H9 (cell line): ENCODE measurements at regions not wholly inside any gene's neighbourhood (a gene's known extent, or its start where the extent isn't known, plus 50 kb on each side); places are given as distances from the start of the nearest gene placed in this dataset.

Experiments
- DNase-seq: peaks from one replicate; pipeline ENCODE4 v3.0.0-alpha.2; 2017
- H2AFZ ChIP-seq: one replicate; pipeline ENCODE4 v1.6.1; 2013; ENCODE audit warnings: mild to moderate bottlenecking, low read length, control low read depth, moderate library complexity
- H2AK5ac ChIP-seq: 2 replicates; pipeline ENCODE4 v1.6.1; 2013; ENCODE audit warnings: low read length, control low read depth, mixed read lengths; ENCODE audit not compliant: insufficient read length
- H2BK120ac ChIP-seq: one replicate; pipeline ENCODE4 v1.6.1; 2013; ENCODE audit warnings: low read depth, mild to moderate bottlenecking, low read length, control low read depth, inconsistent platforms; ENCODE audit not compliant: poor library complexity, severe bottlenecking
- H2BK12ac ChIP-seq: 2 replicates; pipeline ENCODE4 v1.6.1; 2013; ENCODE audit warnings: low read length, control low read depth, mixed read lengths, low read depth; ENCODE audit not compliant: insufficient read length
- H2BK15ac ChIP-seq: 2 replicates; pipeline ENCODE4 v1.6.1; 2013; ENCODE audit warnings: low read depth, low read length, control low read depth
- H2BK20ac ChIP-seq: one replicate; pipeline ENCODE4 v1.6.1; 2013; ENCODE audit warnings: low read depth, mild to moderate bottlenecking, low read length, control low read depth, inconsistent platforms; ENCODE audit not compliant: poor library complexity, severe bottlenecking
- H2BK5ac ChIP-seq: 2 replicates; pipeline ENCODE4 v1.6.1; 2013; ENCODE audit warnings: low read length, control low read depth, mixed read lengths; ENCODE audit not compliant: insufficient read length
- H3K14ac ChIP-seq: 2 replicates; pipeline ENCODE4 v1.6.1; 2013; ENCODE audit warnings: low read length, control low read depth; ENCODE audit not compliant: insufficient read depth
- H3K18ac ChIP-seq: 2 replicates; pipeline ENCODE4 v1.6.1; 2013; ENCODE audit warnings: low read depth, mild to moderate bottlenecking, mixed read lengths, low read length, control low read depth; ENCODE audit not compliant: insufficient read length
- H3K23ac ChIP-seq: 2 replicates; pipeline ENCODE4 v1.6.1; 2013; ENCODE audit warnings: low read length, control low read depth, mixed read lengths, low read depth; ENCODE audit not compliant: insufficient read length
- H3K23me2 ChIP-seq: 2 replicates; pipeline ENCODE4 v1.6.1; 2013; ENCODE audit warnings: low read depth, mild to moderate bottlenecking, mixed read lengths, low read length, control low read depth; ENCODE audit not compliant: insufficient read length, poor library complexity, severe bottlenecking
- H3K27ac ChIP-seq: 2 replicates; pipeline ENCODE4 v1.5.1; 2013; ENCODE audit warnings: low read length, control low read depth, mixed read lengths, low read depth; ENCODE audit not compliant: insufficient read length
- H3K27me3 ChIP-seq: 2 replicates; pipeline ENCODE4 v1.6.1; 2013; ENCODE audit warnings: low read length, control low read depth, inconsistent platforms; ENCODE audit not compliant: insufficient read depth
- H3K4ac ChIP-seq: 2 replicates; pipeline ENCODE4 v1.6.1; 2013; ENCODE audit warnings: low read depth, mild to moderate bottlenecking, control low read depth, inconsistent platforms, low read length, moderate library complexity
- H3K4me1 ChIP-seq: 2 replicates; pipeline ENCODE4 v1.6.1; 2013; ENCODE audit warnings: low read length, control low read depth, inconsistent platforms; ENCODE audit not compliant: insufficient read depth
- H3K4me2 ChIP-seq: 2 replicates; pipeline ENCODE4 v1.6.1; 2013; ENCODE audit warnings: low read length, control low read depth, mixed read lengths; ENCODE audit not compliant: insufficient read length, insufficient read depth
- H3K56ac ChIP-seq: 2 replicates; pipeline ENCODE4 v1.6.1; 2013; ENCODE audit warnings: low read depth, mild to moderate bottlenecking, mixed read lengths, low read length, control low read depth; ENCODE audit not compliant: insufficient read length
- H3K79me1 ChIP-seq: 2 replicates; pipeline ENCODE4 v1.6.1; 2013; ENCODE audit warnings: low read depth, mild to moderate bottlenecking, moderate library complexity, low read length, control low read depth, inconsistent platforms; ENCODE audit not compliant: insufficient read depth, poor library complexity, severe bottlenecking
- H3K79me2 ChIP-seq: 2 replicates; pipeline ENCODE4 v1.6.1; 2013; ENCODE audit warnings: low read length, control low read depth, inconsistent platforms; ENCODE audit not compliant: insufficient read depth
- H3K9ac ChIP-seq: 2 replicates; pipeline ENCODE4 v1.6.1; 2013; ENCODE audit warnings: low read length, control low read depth, mixed read lengths; ENCODE audit not compliant: insufficient read length; ENCODE audit errors: extremely low read depth
- H3K9me3 ChIP-seq: one replicate; pipeline ENCODE4 v1.6.1; 2013; ENCODE audit warnings: low read depth, low read length, inconsistent platforms; ENCODE audit not compliant: control insufficient read depth
- H3T11ph ChIP-seq: one replicate; pipeline ENCODE4 v1.6.1; 2013; ENCODE audit warnings: mild to moderate bottlenecking, low read length, control low read depth, inconsistent platforms
- H4K20me1 ChIP-seq: one replicate; pipeline ENCODE4 v1.6.1; 2013; ENCODE audit not compliant: control insufficient read depth, insufficient read length, insufficient read depth
- H4K5ac ChIP-seq: 2 replicates; pipeline ENCODE4 v1.6.1; 2013; ENCODE audit warnings: low read depth, mild to moderate bottlenecking, mixed read lengths, low read length, control low read depth; ENCODE audit not compliant: insufficient read length
- H4K8ac ChIP-seq: replicated peaks from 2 replicates; pipeline ENCODE4 v1.6.1; 2013; ENCODE audit warnings: low read length, control low read depth, mixed read lengths, low read depth; ENCODE audit not compliant: insufficient read length
- H4K91ac ChIP-seq: 2 replicates; pipeline ENCODE4 v1.6.1; 2013; ENCODE audit warnings: low read depth, mild to moderate bottlenecking, moderate library complexity, mixed read lengths, low read length, control low read depth; ENCODE audit not compliant: insufficient read length
- H3K27ac Mint-ChIP-seq, 3 experiments: 2 replicates in 2 of 3; 3 replicates in 1 of 3; pipeline ENCODE4 v1.8.0; 2020 to 2021; ENCODE audit warnings: mixed read lengths in 3 of 3, mild to moderate bottlenecking in 1 of 3, moderate library complexity in 1 of 3
- H3K27me3 Mint-ChIP-seq: 2 replicates; pipeline ENCODE4 v1.8.0; 2021; ENCODE audit warnings: low read depth, mild to moderate bottlenecking, moderate library complexity, mixed read lengths
- H3K36me3 Mint-ChIP-seq, 3 experiments: 2 replicates in 2 of 3; 3 replicates in 1 of 3; pipeline ENCODE4 v1.8.0; 2020 to 2021; ENCODE audit warnings: low read depth in 3 of 3, mixed read lengths in 3 of 3; ENCODE audit not compliant: insufficient read depth in 1 of 3
- H3K4me1 Mint-ChIP-seq, 2 experiments: 2 replicates each; pipeline ENCODE4 v1.8.0; 2020; ENCODE audit warnings: mixed read lengths in 2 of 2
- H3K4me3 Mint-ChIP-seq, 2 experiments: 2 replicates in 1 of 2; 3 replicates in 1 of 2; pipeline ENCODE4 v1.8.0; 2020 to 2021; ENCODE audit warnings: mild to moderate bottlenecking in 2 of 2, mixed read lengths in 2 of 2, moderate library complexity in 1 of 2
- H3K9me3 Mint-ChIP-seq, 2 experiments: 2 replicates in 1 of 2; 3 replicates in 1 of 2; pipeline ENCODE4 v1.8.0; 2020; ENCODE audit warnings: mild to moderate bottlenecking in 2 of 2, mixed read lengths in 2 of 2, moderate library complexity in 1 of 2
- WGBS: extraction: QIAGEN DNeasy Blood & Tissue Kit; methylation state at CpG from one replicate; pipeline ENCODE4 v1.1.7; 2013; ENCODE audit warnings: missing lambda C conversion rate, low lambda C conversion rate, mixed read lengths; ENCODE audit not compliant: insufficient read length; ENCODE audit errors: extremely low coverage; 5-methylcytosine and 5-hydroxymethylcytosine counted together
- TF ChIP-seq, protein P1 (sequence below): fragments of 200-600 bp; sonication (generic); conservative IDR thresholded peaks from 3 replicates; pipeline ENCODE4 v1.8.0; 2021; ENCODE audit warnings: antibody characterized with exemption, mild to moderate bottlenecking

DNA sequence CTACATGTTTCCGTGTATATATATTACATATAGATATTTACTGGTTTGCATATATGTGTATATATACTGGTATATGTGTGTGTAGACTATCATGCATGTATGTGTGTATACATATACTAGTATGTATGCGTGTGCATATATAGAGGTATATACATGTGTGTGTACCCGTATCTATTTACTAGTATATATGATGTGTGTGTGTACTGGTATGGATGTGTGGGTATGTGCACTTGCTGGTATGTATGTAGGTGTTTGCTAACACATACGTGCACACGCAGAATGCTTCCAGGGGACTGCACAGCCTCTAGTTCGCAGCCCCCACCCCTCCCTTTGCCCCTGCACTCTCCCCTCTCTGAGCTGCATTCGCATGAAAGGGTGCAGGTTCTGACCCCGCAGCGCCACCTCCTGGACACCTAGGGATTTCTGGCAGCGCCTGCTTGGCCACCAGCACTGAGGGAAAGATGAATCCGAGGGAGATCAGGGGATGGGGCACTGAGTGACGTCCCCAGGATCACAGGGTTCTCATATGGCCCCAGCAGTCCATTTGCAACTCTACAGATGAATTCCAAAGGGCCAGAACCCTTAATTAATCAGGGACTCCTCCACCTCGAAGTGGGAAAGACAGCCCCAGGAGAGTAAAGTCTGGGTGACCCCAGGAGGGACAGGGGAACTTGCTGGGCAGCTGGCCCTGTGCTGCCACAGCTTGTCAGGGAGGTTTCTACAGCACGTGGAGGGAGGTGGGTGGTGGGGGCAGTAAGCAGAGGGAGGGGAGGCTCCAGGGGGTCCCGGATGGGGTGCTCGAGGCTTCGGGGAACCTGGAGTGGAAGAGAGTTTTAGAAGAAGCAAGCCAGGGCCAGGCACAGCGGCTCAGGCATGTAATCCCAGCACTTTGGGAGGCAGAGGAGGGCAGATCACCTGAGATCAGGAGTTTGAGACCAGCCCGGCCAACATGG lies 66.8 kb upstream of the ASAP2 start:
- no peak overlapping the region for H3K18ac ChIP-seq
- H3K79me2 ChIP-seq, result no peaks in the 10 kb centered on the region
- no CpG with 5 or more reads among the region's 19 CpGs for WGBS
- no peak overlapping the region for H3K56ac ChIP-seq
- H2BK15ac ChIP-seq, result no peak overlapping the region
- H3K4me3 Mint-ChIP-seq, result peak overlapping the region in 1 of 2 experiments; percentile 35; a peak in 1 of 5 replicates
- no peak overlapping the region for H3K4me2 ChIP-seq
- no peak overlapping the region for H3T11ph ChIP-seq
- peak; percentile 84 for DNase-seq
- peaks cover 18 to 35% of the 10 kb centered on the region in 2 experiments for H3K4me1 Mint-ChIP-seq
- TF ChIP-seq, protein P1, sequence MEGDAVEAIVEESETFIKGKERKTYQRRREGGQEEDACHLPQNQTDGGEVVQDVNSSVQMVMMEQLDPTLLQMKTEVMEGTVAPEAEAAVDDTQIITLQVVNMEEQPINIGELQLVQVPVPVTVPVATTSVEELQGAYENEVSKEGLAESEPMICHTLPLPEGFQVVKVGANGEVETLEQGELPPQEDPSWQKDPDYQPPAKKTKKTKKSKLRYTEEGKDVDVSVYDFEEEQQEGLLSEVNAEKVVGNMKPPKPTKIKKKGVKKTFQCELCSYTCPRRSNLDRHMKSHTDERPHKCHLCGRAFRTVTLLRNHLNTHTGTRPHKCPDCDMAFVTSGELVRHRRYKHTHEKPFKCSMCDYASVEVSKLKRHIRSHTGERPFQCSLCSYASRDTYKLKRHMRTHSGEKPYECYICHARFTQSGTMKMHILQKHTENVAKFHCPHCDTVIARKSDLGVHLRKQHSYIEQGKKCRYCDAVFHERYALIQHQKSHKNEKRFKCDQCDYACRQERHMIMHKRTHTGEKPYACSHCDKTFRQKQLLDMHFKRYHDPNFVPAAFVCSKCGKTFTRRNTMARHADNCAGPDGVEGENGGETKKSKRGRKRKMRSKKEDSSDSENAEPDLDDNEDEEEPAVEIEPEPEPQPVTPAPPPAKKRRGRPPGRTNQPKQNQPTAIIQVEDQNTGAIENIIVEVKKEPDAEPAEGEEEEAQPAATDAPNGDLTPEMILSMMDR, result peak; percentile 80
- H3K27me3 Mint-ChIP-seq, result peaks cover 52% of the 10 kb centered on the region
- H3K23me2 ChIP-seq, result no peaks in the 10 kb centered on the region
- H3K79me1 ChIP-seq, result no peaks in the 10 kb centered on the region
- H3K14ac ChIP-seq, result no peak overlapping the region
- H3K27me3 ChIP-seq, result peaks cover 2% of the 10 kb centered on the region; the same call in 1 of the 2 replicates
- no peaks in the 10 kb centered on the region for H4K20me1 ChIP-seq
- H4K8ac ChIP-seq, result no peak overlapping the region
- no peak overlapping the region for H2BK120ac ChIP-seq
- H2BK12ac ChIP-seq, result no peak overlapping the region
- no peak overlapping the region for H2AFZ ChIP-seq
- H2AK5ac ChIP-seq, result no peak overlapping the region
- H3K27ac ChIP-seq, result no peak overlapping the region
- no peak overlapping the region for H3K23ac ChIP-seq
- H4K91ac ChIP-seq, result no peak overlapping the region
- H2BK20ac ChIP-seq, result no peak overlapping the region
- no peak overlapping the region for H2BK5ac ChIP-seq
- H4K5ac ChIP-seq, result no peak overlapping the region
- no peak overlapping the region for H3K27ac Mint-ChIP-seq
- no peaks in the 10 kb centered on the region for H3K4me1 ChIP-seq
- no peaks in the 10 kb centered on the region for H3K36me3 Mint-ChIP-seq
- peaks cover 0 to 2% of the 10 kb centered on the region in 2 experiments; a peak in 2 of 5 replicates for H3K9me3 Mint-ChIP-seq
- H3K9ac ChIP-seq, result no peak overlapping the region
- H3K9me3 ChIP-seq, result no peaks in the 10 kb centered on the region
- no peak overlapping the region for H3K4ac ChIP-seq
